Stomach (tissue), 4 donors: ENCODE measurements at regions not wholly inside any gene's neighbourhood (a gene's known extent, or its start where the extent isn't known, plus 50 kb on each side); places are given as distances from the start of the nearest gene placed in this dataset.

Experiments
- POLR2AphosphoS5 ChIP-seq, 3 donors: sonication (generic); formaldehyde crosslinking; IDR thresholded peaks; one replicate each; pipeline ENCODE4 v1.6.1; 2016; ENCODE audit warnings: antibody characterized with exemption in 3 of 3
- TF ChIP-seq, protein P1 (sequence below), 7 experiments: fragments of 450-650 bp in 4 of 7; fragments of 200-600 bp in 3 of 7; sonication (generic) in 3 of 7; IDR thresholded peaks; one replicate each; pipeline ENCODE4 v1.5.1; 2016 to 2019; ENCODE audit warnings: antibody characterized with exemption in 7 of 7, control low read depth in 2 of 7, mild to moderate bottlenecking in 1 of 7

DNA sequence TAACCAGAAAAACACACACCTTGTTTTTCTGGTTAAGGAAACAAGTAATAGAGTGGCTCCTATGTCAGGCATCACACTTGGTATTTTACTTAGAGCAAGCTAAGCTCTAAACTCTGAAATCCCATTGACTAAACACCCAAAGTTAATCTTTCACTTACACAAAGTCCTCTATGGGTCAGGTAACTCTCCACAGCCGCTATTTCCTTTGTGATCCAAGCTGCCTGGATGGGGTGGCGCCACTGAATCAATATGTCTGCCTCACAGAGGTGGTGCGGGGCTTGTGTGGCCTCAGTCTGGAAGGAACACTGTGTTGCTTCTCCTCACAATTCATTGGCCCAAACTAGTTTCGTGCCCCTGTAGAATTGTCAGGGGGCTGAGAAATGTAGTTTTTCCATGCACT, 160.0 kb upstream of the E2F7 start:
- TF ChIP-seq, protein P1, sequence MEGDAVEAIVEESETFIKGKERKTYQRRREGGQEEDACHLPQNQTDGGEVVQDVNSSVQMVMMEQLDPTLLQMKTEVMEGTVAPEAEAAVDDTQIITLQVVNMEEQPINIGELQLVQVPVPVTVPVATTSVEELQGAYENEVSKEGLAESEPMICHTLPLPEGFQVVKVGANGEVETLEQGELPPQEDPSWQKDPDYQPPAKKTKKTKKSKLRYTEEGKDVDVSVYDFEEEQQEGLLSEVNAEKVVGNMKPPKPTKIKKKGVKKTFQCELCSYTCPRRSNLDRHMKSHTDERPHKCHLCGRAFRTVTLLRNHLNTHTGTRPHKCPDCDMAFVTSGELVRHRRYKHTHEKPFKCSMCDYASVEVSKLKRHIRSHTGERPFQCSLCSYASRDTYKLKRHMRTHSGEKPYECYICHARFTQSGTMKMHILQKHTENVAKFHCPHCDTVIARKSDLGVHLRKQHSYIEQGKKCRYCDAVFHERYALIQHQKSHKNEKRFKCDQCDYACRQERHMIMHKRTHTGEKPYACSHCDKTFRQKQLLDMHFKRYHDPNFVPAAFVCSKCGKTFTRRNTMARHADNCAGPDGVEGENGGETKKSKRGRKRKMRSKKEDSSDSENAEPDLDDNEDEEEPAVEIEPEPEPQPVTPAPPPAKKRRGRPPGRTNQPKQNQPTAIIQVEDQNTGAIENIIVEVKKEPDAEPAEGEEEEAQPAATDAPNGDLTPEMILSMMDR (IDR thresholded peaks at IDR 0.05) = no peak
- no peak for TF ChIP-seq POLR2AphosphoS5 (IDR thresholded peaks at IDR 0.05)
